ENCODE measurements at regions not wholly inside any gene's neighbourhood (a gene's known extent, or its start where the extent isn't known, plus 50 kb on each side); places are given as distances from the start of the nearest gene placed in this dataset.

DNA sequence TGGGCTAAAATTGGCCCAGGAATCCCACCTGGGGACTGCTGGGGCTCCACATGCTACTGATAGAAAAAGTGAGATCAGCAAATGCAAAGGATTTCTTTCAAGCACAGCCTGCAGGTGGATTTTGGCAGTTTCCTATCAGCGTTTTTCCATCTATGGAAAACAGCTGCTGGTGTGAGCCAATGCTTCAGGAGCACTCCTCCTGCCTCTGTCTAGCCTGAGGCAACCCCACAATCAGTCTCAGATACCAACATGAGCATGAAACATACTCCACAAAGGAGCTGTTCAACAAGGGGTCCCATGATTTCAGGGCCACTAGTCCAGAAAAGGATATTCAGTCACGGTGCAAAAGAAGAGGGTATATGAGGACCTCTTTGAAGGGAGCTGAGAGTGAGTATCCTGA is 311.5 kb upstream of the THBS1 start:
- TF ChIP-seq GATA3 (IDR thresholded peaks at IDR 0.05; ENCODE audit: low read depth, low read length) (no peak), GATA2 (IDR thresholded peaks at IDR 0.05; ENCODE audit: low read depth, low read length) (peak; percentile 74)

Measured in SH-SY5Y (cell line).